CD4-positive, alpha-beta T cell treated with Interleukin-15 for 1 hour (primary cell): ENCODE measurements at regions not wholly inside any gene's neighbourhood (a gene's known extent, or its start where the extent isn't known, plus 50 kb on each side); places are given as distances from the start of the nearest gene placed in this dataset.

Source experiments
- DNase-seq: peaks from one replicate; pipeline ENCODE4 v3.0.0-alpha.2; 2020

GRCh38 chr6:111989743-111990142 is 64.2 kb upstream of the CCN6 start:
- peak; percentile 36 for DNase-seq

DNA sequence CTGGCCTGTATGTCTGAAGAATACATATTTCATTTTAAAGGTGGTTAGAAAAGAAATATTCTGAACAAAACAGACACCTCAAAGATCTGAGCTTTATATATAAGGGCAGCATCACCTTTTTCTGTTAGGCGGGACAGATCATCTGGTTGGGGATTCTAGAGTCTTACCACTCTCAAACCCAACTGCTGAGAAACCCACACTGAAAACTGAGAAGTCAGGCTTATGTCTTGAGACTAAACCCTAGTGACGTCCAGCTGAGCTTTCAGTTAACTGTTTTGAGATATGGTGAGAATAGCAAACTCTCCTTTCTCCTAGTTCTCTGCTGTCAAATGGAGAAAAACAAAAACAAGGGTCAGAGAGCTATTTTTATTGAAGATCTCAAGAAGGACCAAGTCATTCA is 63.7 kb upstream of the CCN6 start:
- DNase-seq, result no peak

DNA sequence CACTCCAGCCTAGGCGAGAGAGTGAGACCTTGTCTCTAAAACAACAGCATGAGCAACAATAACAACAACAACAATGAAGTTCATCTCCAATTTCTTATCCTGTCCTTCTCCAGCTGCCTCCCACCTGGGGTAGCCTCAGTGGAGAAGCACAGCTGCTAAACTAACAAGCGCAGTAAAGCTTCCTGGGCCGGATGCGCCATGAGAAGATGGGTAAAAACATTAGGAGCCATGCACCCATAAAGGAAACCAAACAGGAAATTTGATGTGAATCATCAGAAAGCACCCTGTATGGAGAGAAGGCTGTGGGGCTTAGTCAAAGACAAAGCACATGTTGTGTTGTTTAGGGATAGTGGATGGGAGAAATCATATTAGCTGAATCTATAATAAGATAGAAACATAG is 61.1 kb upstream of the CCN6 start:
- DNase-seq, result peak; percentile 49

GRCh38 chr6:111993342-111993741 is 60.6 kb upstream of the CCN6 start:
- no peak for DNase-seq

DNA sequence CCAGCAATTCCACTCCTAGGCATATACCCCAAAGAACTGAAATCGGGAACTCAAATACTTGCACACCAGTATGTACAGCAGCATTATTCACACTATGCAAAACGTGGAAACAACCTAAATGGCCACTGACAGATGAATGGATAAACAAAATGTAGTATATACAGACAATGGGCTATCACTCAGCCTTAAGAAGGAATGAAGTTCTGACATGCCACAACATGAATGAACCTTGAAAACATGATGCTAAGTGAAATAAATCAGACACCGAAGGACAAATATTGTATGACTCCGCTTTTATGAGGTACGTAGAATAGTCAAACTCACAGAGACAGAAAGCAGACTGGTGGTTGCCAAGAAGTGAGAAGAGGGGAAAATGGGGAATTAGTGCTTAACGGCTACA is 59.1 kb upstream of the CCN6 start:
- no peak for DNase-seq

DNA sequence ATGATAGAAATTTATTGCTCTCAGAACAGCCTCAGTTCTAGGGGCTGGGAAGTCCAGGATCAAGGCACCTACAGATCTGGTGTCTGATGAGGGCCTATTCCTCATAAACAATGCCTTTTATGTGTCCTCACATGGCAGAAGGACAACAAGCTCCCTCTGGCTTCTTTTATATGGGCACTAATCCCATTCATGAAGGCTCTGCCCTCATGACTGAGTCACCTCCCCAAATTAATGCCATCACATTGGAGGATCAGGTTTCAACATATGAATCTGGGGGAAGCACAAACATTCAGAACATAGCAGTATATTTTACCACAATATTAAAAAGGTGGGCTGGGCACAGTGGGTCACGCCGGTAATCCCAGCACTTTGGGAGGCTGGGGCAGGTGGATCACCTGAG is 58.5 kb upstream of the CCN6 start:
- DNase-seq, result no peak

- no peak for DNase-seq
Measured at GRCh38 chr6:111996144-111996865, 57.6 kb upstream of the CCN6 start.

- DNase-seq, result peak; percentile 83
Measured at GRCh38 chr6:111997078-111997852, 56.6 kb upstream of the CCN6 start.

DNA sequence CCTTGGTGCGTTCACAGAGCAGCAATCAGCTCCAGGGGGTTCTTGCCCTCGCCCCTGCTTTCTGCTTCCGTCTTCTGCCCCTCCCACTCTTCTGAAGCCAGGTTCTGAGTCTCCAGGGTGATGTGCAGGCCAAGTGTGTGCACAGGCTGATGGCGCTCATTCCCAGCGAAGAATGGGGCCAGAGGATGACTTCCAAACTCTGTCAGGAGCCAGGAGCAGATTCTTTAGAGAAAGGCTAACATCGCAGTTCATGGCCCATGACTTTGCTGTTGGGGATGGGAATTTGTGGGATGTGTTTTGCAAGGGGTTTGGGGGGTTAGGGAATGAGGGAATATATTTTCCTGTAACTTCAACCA is 56.1 kb upstream of the CCN6 start:
- no peak for DNase-seq

DNA sequence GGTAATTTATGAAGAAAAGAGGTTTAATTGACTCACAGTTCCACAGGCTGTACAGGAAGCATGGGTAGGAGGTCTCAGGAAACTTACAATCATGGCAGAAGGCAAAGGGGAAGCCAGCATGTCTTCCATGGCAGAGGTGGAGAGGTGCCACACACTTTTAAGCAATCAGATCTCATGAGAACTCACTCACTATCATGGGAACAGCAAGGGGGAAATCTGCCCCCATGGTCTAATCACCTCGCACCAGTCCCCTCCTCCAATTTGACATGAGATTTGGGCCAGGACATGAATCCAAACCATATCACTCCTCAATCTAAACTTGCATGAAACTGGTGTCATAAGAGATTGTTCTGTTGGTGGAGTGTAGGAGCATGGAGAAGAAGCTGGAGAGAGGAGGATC is 51.6 kb upstream of the CCN6 start:
- DNase-seq, result no peak
